Stimulated activated naive B cell treated with anti-CD40 and anti-IgM and Interleukin-4, amounts not matched to agents 10 μg/mL and 1 μg/mL and 100 μg/mL, for 72 hours (primary cell): ENCODE measurements at regions not wholly inside any gene's neighbourhood (a gene's known extent, or its start where the extent isn't known, plus 50 kb on each side); places are given as distances from the start of the nearest gene placed in this dataset.
"Not testable (repeated sequence)": the region's sequence is repeated elsewhere in the genome, so short reads cannot be mapped to it uniquely, and the experiment has no call there.

Experiments
- ATAC-seq, 2 donors: fragments of 150-1000 bp; cut with Tn5 transposase; replicated peaks; 2 replicates each; pipeline ENCODE4 v1.10.0; 2021; ENCODE audit warnings: moderate library complexity in 1 of 2
- DNase-seq: peaks from one replicate; pipeline ENCODE4 v3.0.0; 2021
- H3K27ac Mint-ChIP-seq: one replicate; pipeline ENCODE4 v1.8.0; 2022; ENCODE audit warnings: mild to moderate bottlenecking, mixed read lengths
- H3K27me3 Mint-ChIP-seq, 2 donors: one replicate each; pipeline ENCODE4 v1.8.0; 2022; ENCODE audit warnings: mixed read lengths in 2 of 2
- H3K36me3 Mint-ChIP-seq, 2 donors: one replicate each; pipeline ENCODE4 v1.8.0; 2022; ENCODE audit warnings: mixed read lengths in 2 of 2, mild to moderate bottlenecking in 1 of 2
- H3K4me1 Mint-ChIP-seq, 2 donors: one replicate each; pipeline ENCODE4 v1.8.0; 2022; ENCODE audit warnings: mixed read lengths in 2 of 2, mild to moderate bottlenecking in 1 of 2
- H3K4me3 Mint-ChIP-seq, 2 donors: one replicate each; pipeline ENCODE4 v1.8.0; 2022; ENCODE audit warnings: mild to moderate bottlenecking in 2 of 2, mixed read lengths in 2 of 2, moderate library complexity in 1 of 2
- H3K9me3 Mint-ChIP-seq, 2 donors: one replicate each; pipeline ENCODE4 v1.8.0; 2022; ENCODE audit warnings: mixed read lengths in 2 of 2, mild to moderate bottlenecking in 1 of 2

- H3K36me3 Mint-ChIP-seq, DNase-seq, H3K27ac Mint-ChIP-seq, H3K9me3 Mint-ChIP-seq, H3K4me1 Mint-ChIP-seq, H3K4me3 Mint-ChIP-seq, ATAC-seq: not testable (repeated sequence)
- H3K27me3 Mint-ChIP-seq, result peaks cover 17 to 26% of the 10 kb centered on the region in 2 donors
These were observed 71.1 kb upstream of the BNIP2 start for GRCh38 chr15:59760256-59760655.

GRCh38 chr15:59751552-59752413 is 62.7 kb upstream of the BNIP2 start:
- peak in 1 of 2 donors; percentile 43 for ATAC-seq
- H3K4me1 Mint-ChIP-seq, result no peaks in the 10 kb centered on the region
- no peak overlapping the region for H3K27ac Mint-ChIP-seq
- H3K36me3 Mint-ChIP-seq, result no peaks in the 10 kb centered on the region
- no peak for DNase-seq
- H3K9me3 Mint-ChIP-seq, result no peaks in the 10 kb centered on the region
- H3K4me3 Mint-ChIP-seq, result no peak overlapping the region
- peaks cover 28 to 29% of the 10 kb centered on the region in 2 donors for H3K27me3 Mint-ChIP-seq

GRCh38 chr15:59746777-59747176 is 57.7 kb upstream of the BNIP2 start:
- Mint-ChIP-seq H3K27me3 (peaks cover 10 to 23% of the 10 kb centered on the region in 2 donors), H3K4me3 (no peak overlapping the region), H3K27ac (no peak overlapping the region), H3K9me3 (peaks cover 7 to 8% of the 10 kb centered on the region in 2 donors), H3K4me1 (no peaks in the 10 kb centered on the region), H3K36me3 (peaks cover 0 to 7% of the 10 kb centered on the region in 2 donors)
- ATAC-seq (peak; percentile 42 to 74), DNase-seq (peak; percentile 7)

- Mint-ChIP-seq H3K36me3 (peaks cover 0 to 7% of the 10 kb centered on the region in 2 donors), H3K4me1 (no peaks in the 10 kb centered on the region), H3K27me3 (peaks cover 14 to 15% of the 10 kb centered on the region in 2 donors), H3K4me3 (no peak overlapping the region), H3K9me3 (peaks cover 7 to 8% of the 10 kb centered on the region in 2 donors), H3K27ac (no peak overlapping the region)
- ATAC-seq (no peak), DNase-seq (no peak)
These were observed 52.3 kb upstream of the BNIP2 start for GRCh38 chr15:59741274-59741906.

- Mint-ChIP-seq H3K27ac (no peak overlapping the region), H3K4me1 (no peaks in the 10 kb centered on the region), H3K27me3 (peaks cover 11 to 14% of the 10 kb centered on the region in 2 donors), H3K9me3 (peaks cover 7 to 8% of the 10 kb centered on the region in 2 donors), H3K4me3 (no peak overlapping the region), H3K36me3 (peaks cover 0 to 7% of the 10 kb centered on the region in 2 donors)
- ATAC-seq, result no peak
- DNase-seq, result no peak
These were observed 50.6 kb upstream of the BNIP2 start for GRCh38 chr15:59739557-59740186.
